ENCODE measurements at regions not wholly inside any gene's neighbourhood (a gene's known extent, or its start where the extent isn't known, plus 50 kb on each side); places are given as distances from the start of the nearest gene placed in this dataset.
"Not testable (repeated sequence)": the region's sequence is repeated elsewhere in the genome, so short reads cannot be mapped to it uniquely, and the experiment has no call there.

GRCh38 chrX:92590726-92591298 is 811.6 kb downstream of the PCDH11X start:
- H3K36me3 ChIP-seq; H3K27ac ChIP-seq; intact Hi-C loops (cut with DNase I); H3K4me1 ChIP-seq; ATAC-seq; H3K27me3 ChIP-seq; H3K9me3 ChIP-seq; DNase-seq; H3K4me3 ChIP-seq: not testable (repeated sequence)
- WGBS (ENCODE audit: insufficient coverage, low coverage, low lambda C conversion rate, missing lambda C conversion rate): 8% methylated on average over 3 of the region's 3 CpGs

- no CpG with 5 or more reads among the region's 1 CpG for WGBS (ENCODE audit: insufficient coverage, low coverage, low lambda C conversion rate, missing lambda C conversion rate)
- H3K4me1 ChIP-seq; H3K9me3 ChIP-seq; H3K27me3 ChIP-seq; H3K27ac ChIP-seq; intact Hi-C loops (cut with DNase I); DNase-seq; ATAC-seq; H3K4me3 ChIP-seq; H3K36me3 ChIP-seq: not testable (repeated sequence)
These were observed 832.3 kb downstream of the PCDH11X start for GRCh38 chrX:92611517-92611916.

GRCh38 chrX:92626699-92627098 is 847.5 kb downstream of the PCDH11X start:
- WGBS (ENCODE audit: insufficient coverage, low coverage, low lambda C conversion rate, missing lambda C conversion rate): 69% methylated on average over 8 of the region's 10 CpGs
- H3K27ac ChIP-seq; H3K27me3 ChIP-seq; H3K4me3 ChIP-seq; intact Hi-C loops (cut with DNase I); ATAC-seq; H3K4me1 ChIP-seq; H3K9me3 ChIP-seq; H3K36me3 ChIP-seq; DNase-seq: not testable (repeated sequence)

- DNase-seq; ATAC-seq; H3K4me3 ChIP-seq; intact Hi-C loops (cut with DNase I); H3K9me3 ChIP-seq; H3K27me3 ChIP-seq; H3K27ac ChIP-seq; H3K4me1 ChIP-seq; H3K36me3 ChIP-seq: not testable (repeated sequence)
- 45% methylated on average over 2 of the region's 2 CpGs for WGBS (ENCODE audit: insufficient coverage, low coverage, low lambda C conversion rate, missing lambda C conversion rate)
These were observed 878.4 kb downstream of the PCDH11X start for GRCh38 chrX:92657593-92657992.

- 52% methylated on average over 2 of the region's 2 CpGs for WGBS (ENCODE audit: insufficient coverage, low coverage, low lambda C conversion rate, missing lambda C conversion rate)
- H3K27ac ChIP-seq; DNase-seq; ATAC-seq; H3K27me3 ChIP-seq; H3K4me3 ChIP-seq; H3K9me3 ChIP-seq; intact Hi-C loops (cut with DNase I); H3K36me3 ChIP-seq; H3K4me1 ChIP-seq: not testable (repeated sequence)
These were observed 880.6 kb downstream of the PCDH11X start for GRCh38 chrX:92659743-92660142.

- H3K27me3 ChIP-seq; H3K4me1 ChIP-seq; intact Hi-C loops (cut with DNase I); DNase-seq; H3K27ac ChIP-seq; H3K36me3 ChIP-seq; ATAC-seq; H3K9me3 ChIP-seq; H3K4me3 ChIP-seq: not testable (repeated sequence)
- 74% methylated on average over 3 of the region's 4 CpGs for WGBS (ENCODE audit: insufficient coverage, low coverage, low lambda C conversion rate, missing lambda C conversion rate)
These were observed 913.6 kb downstream of the PCDH11X start for GRCh38 chrX:92692796-92693195.

- H3K27ac ChIP-seq; H3K9me3 ChIP-seq; H3K4me3 ChIP-seq; ATAC-seq; H3K36me3 ChIP-seq; H3K4me1 ChIP-seq; intact Hi-C loops (cut with DNase I); H3K27me3 ChIP-seq: not testable (repeated sequence)
- WGBS (ENCODE audit: insufficient coverage, low coverage, low lambda C conversion rate, missing lambda C conversion rate): 56% methylated on average over 2 of the region's 31 CpGs
- peak in 1 of 3 donors; percentile 17 for DNase-seq
These were observed 920.4 kb downstream of the PCDH11X start for GRCh38 chrX:92699388-92700092.

GRCh38 chrX:92709784-92710183 is 930.6 kb downstream of the PCDH11X start:
- ATAC-seq; H3K4me3 ChIP-seq; H3K36me3 ChIP-seq; DNase-seq; H3K4me1 ChIP-seq; H3K27me3 ChIP-seq; intact Hi-C loops (cut with DNase I); H3K9me3 ChIP-seq; H3K27ac ChIP-seq: not testable (repeated sequence)
- 38% methylated on average over 1 of the region's 1 CpG for WGBS (ENCODE audit: insufficient coverage, low coverage, low lambda C conversion rate, missing lambda C conversion rate)

Small RNA genes in the stretch of these regions (small RNA-seq; reads per million reads assigned to genes)
- gene SNX3P1X: 0 reads per million in 2 experiments
